GM18502 (cell line): ENCODE measurements at regions not wholly inside any gene's neighbourhood (a gene's known extent, or its start where the extent isn't known, plus 50 kb on each side); places are given as distances from the start of the nearest gene placed in this dataset.

Experiments used
- ATAC-seq: cut with Tn5 transposase; IDR thresholded peaks from one replicate; pipeline ENCODE4 v1.9.1; 2021; ENCODE audit warnings: mild to moderate bottlenecking; ENCODE audit not compliant: unreplicated experiment, poor library complexity

- no peak for ATAC-seq
Measured at GRCh38 chr7:69318794-69319193, 279.5 kb upstream of the AUTS2 start.

- ATAC-seq: no peak
Measured at GRCh38 chr7:69328516-69328915, 269.8 kb upstream of the AUTS2 start.

GRCh38 chr7:69334701-69335100, 263.6 kb upstream of the AUTS2 start:
- ATAC-seq: no peak

DNA sequence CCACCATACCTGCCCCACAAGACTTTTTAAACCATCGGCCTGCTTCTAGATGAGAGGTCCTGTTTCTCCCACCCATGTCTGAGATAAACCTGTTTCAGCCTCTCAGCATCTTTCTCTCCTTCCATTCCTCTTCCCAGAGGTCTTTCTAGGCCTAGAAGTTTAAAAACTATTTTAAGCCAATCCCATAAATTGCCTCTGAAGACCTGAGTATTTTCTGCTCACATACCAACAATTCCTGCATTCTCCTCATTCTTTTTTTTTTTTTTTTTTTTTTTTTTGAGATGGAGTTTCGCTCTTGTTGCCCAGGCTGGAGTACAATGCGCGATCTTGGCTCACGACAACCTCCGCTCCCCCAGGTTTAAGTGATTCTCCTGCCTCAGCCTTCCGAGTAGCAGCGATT, 262.9 kb upstream of the AUTS2 start:
- ATAC-seq: no peak

DNA sequence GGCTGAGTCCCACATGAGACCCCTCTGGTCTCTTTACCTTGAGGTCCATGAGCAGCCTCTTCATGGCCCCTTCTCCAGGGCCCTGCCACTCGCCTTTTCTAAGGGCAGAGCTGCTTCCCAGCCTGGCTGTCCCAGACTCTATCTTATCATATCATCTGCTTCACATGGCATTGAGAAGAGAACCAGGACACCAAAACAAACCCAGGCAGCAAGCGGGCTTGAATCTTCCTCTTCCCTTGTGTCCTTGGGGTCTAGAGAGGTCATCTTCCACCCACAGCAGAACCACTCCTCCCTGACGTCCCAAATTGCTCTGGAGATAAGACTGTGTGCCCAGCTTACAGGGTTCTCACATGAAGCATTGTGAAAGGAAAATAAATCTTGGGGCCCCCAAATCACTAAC, 261.3 kb upstream of the AUTS2 start:
- no peak for ATAC-seq

GRCh38 chr7:69338144-69338543, 260.1 kb upstream of the AUTS2 start:
- no peak for ATAC-seq

DNA sequence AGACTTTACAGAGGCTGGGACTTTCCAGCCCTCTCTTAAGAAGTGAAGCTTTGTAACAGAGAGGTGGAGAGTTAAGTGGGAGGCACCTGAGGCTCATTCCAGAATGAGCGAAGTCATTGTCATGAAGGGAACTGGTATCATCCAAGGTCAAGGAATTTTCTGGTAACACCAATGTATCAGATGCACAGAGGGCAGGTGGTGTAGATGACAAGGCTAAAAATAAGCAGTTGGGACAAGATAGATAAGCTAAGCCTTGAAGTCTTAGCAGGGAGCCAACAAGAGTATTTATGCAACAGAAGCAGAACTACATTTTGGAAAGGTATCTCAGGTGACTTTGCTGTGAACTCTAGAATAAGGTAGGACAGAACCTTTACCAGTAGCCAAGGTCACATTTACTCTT, 257.0 kb upstream of the AUTS2 start:
- ATAC-seq: no peak

GRCh38 chr7:69342154-69342884, 256.0 kb upstream of the AUTS2 start:
- ATAC-seq: no peak

GRCh38 chr7:69349291-69349690, 249.0 kb upstream of the AUTS2 start:
- ATAC-seq: no peak

GRCh38 chr7:69358163-69358821, 240.0 kb upstream of the AUTS2 start:
- no peak for ATAC-seq

GRCh38 chr7:69359003-69359700, 239.1 kb upstream of the AUTS2 start:
- no peak for ATAC-seq

DNA sequence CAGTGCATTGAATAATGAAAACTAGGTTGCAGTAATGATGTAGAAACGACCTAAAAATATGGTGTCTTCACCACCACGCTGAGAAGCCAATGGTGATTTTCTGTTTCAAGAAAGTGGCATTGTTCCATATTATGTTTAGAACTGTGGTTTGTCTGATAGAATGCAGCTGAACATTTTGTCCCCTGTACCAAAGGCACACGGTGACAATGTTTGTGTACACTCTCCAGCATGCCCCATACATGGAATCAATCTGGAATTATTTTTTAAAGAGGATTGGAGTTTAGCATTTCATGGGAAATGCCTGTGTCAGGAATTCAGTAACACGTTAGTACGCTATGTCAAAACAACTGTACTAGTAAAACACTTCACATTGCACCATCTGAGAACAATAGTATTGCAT, 237.4 kb upstream of the AUTS2 start:
- ATAC-seq: no peak

DNA sequence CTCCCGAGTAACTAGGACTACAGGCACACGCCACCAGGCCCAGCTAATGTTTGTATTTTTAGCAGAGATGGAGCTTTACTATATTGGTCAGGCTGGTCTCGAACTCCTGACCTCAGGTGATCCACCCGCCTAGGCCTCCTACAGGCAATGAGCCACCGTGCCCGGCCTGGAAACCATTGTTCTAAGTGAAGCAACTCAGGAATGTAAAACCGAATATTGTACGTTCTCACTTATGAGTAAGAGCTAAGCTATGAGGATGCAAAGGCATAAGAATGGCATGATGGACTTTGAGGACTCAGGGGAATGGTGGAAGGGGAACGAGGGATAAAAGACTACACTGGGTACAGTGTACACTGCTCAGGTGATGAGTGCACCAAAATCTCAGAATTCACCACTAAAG, 235.1 kb upstream of the AUTS2 start:
- ATAC-seq: no peak

GRCh38 chr7:69364813-69365643, 233.2 kb upstream of the AUTS2 start:
- no peak for ATAC-seq

- no peak for ATAC-seq
Measured at GRCh38 chr7:69365651-69366192, 232.6 kb upstream of the AUTS2 start.

DNA sequence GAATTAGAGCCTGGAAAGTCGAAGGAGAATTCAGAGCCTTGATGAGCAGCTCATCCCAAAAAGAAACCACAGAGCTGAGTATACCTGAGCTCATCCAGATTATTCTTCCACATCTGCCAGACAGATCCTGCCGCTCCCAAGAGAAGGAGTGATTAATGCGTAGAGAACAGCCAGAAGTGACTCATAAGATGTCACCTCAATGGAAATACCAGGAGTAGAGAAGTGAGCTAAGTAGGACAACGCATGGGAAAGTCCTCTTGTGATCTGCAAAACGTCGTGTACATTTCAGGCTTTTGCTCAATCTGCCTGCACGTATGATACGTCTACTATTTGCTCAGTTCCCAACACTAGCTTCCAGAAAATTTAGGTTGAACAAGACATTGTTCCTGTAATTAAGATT, 230.5 kb upstream of the AUTS2 start:
- no peak for ATAC-seq

DNA sequence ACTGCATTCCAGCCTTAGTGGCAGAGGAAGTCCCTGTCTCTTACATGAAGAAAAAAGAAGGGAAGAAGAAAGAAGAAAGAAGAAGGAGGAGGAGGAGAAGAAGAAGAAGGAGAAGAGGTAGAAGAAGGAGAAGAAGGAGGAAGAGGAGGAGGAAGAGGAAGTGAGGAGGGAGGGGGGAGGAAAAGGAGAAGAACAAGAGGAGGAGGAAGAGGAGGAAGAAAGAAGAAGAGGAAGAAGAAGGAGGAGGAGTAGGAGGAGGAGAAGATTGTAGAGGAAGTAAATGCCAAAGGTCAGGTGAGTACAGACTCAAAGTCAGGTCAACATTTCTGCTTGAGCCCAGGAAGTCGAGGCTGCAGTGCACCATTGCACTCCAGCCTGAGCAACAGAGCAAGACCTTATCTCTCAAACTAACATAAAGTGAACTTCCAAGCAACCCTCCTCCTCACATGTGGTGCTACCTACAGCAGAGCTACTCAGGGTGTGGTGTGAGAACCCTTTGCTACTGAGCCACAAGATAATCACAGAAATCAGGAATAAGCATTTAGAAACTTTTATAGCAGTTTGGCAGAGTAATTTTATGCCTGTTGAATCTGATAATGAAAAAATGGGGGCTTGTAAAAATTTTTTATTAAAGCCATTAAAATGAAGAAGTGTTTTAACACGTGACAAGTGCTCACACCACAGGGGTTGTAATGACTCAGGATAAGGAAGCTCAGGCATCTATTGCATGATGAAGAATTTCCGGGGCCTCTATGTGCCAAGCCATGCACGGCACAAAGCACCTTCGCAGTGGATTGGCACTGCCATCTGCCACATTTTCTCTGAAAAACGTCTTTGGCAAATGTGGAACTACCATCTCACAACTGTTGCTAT, 224.9 kb upstream of the AUTS2 start:
- ATAC-seq: no peak

DNA sequence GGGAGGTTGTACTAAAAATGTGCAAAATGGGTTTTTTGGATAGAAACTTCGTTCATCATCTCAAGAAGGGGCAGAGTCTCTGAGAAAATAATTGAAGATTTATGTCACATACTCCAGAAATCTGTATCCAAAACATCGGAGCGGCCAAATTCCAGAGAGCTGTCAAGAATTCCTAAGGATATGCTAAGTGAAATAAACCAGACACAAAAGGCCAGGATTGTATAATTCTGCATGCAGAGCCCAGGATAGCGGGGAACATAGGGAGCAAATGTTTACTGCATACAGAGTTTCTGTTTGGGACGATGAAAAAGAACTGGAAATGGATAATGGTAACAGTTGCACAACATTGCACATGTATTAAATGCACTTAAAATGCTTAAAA, 224.2 kb upstream of the AUTS2 start:
- ATAC-seq: no peak

GRCh38 chr7:69377191-69377590, 221.1 kb upstream of the AUTS2 start:
- no peak for ATAC-seq
